MCF 10A (cell line): ENCODE measurements at regions not wholly inside any gene's neighbourhood (a gene's known extent, or its start where the extent isn't known, plus 50 kb on each side); places are given as distances from the start of the nearest gene placed in this dataset.

Experiments used
- BruUV-seq: library from RNA; stranded (reverse); fragments of 400-500 nt; replicated peaks from 2 replicates; lab custom pipeline; 2021; lab: Mats Ljungman, UMichigan
- CTCF ChIA-PET: fragments of 300-600 bp; sonication (Branson Sonifier 250); formaldehyde crosslinking; extraction: SDS; loops from one replicate; lab custom pipeline; 2021; ENCODE audit warnings: antibody characterized with exemption, inconsistent platforms; lab: Yijun Ruan, JAX
- POLR2A ChIA-PET: fragments of 300-600, 350-650 bp; sonication (Branson Sonifier 250); formaldehyde crosslinking; extraction: SDS; loops from one replicate; lab custom pipeline; 2020; ENCODE audit warnings: antibody characterized with exemption, inconsistent platforms; lab: Yijun Ruan, JAX
- DNase-seq: peaks from one replicate; pipeline ENCODE4 v3.0.0-alpha.2; 2018; ENCODE audit not compliant: unreplicated experiment
- H3K27ac Mint-ChIP-seq: one replicate; pipeline ENCODE4 v1.8.0; 2022; ENCODE audit warnings: mild to moderate bottlenecking, low read depth, mixed read lengths; ENCODE audit not compliant: unreplicated experiment
- H3K27me3 Mint-ChIP-seq: one replicate; pipeline ENCODE4 v1.8.0; 2022; ENCODE audit warnings: mixed read lengths; ENCODE audit not compliant: insufficient read depth, unreplicated experiment
- H3K36me3 Mint-ChIP-seq: one replicate; pipeline ENCODE4 v1.8.0; 2022; ENCODE audit warnings: mild to moderate bottlenecking, moderate library complexity, mixed read lengths; ENCODE audit not compliant: insufficient read depth, unreplicated experiment
- H3K4me1 Mint-ChIP-seq: one replicate; pipeline ENCODE4 v1.8.0; 2022; ENCODE audit warnings: mixed read lengths; ENCODE audit not compliant: insufficient read depth, unreplicated experiment
- H3K4me3 Mint-ChIP-seq: one replicate; pipeline ENCODE4 v1.8.0; 2022; ENCODE audit warnings: mild to moderate bottlenecking, moderate library complexity, mixed read lengths; ENCODE audit not compliant: unreplicated experiment
- H3K9me3 Mint-ChIP-seq: one replicate; pipeline ENCODE4 v1.8.0; 2022; ENCODE audit warnings: mixed read lengths; ENCODE audit not compliant: unreplicated experiment
- intact Hi-C: fragments of 100-400 bp; cut with micrococcal nuclease; formaldehyde crosslinking; loops from 2 replicates; pipeline ENCODE4 v1.14.1; 2022
- TF ChIP-seq, protein P1 (sequence below): fragments of 200-600 bp; IDR thresholded peaks from one replicate; pipeline ENCODE4 v1.8.0; 2022; ENCODE audit warnings: antibody characterized with exemption, mild to moderate bottlenecking; ENCODE audit not compliant: unreplicated experiment

DNA sequence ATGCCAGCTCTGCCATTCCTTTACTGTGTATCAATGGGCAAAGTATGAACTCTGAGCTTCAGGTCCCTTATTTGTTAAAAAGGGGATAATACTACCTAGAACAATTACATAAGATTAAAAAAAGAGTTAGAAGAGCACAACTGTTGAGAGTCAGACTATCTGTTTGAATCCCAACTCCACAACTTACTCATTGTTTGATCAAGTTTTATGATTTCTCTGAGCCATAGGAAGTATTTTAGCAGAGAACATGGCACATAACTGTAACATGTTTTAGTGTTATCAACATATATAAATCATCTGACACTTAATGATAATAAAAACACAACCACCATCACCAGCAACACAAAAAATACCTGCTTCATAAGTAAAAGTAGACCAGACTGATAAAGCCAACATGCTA, 421.3 kb downstream of the ZFHX3 start:
- peak overlapping the region; percentile 85 for H3K27ac Mint-ChIP-seq
- TF ChIP-seq, protein P1, sequence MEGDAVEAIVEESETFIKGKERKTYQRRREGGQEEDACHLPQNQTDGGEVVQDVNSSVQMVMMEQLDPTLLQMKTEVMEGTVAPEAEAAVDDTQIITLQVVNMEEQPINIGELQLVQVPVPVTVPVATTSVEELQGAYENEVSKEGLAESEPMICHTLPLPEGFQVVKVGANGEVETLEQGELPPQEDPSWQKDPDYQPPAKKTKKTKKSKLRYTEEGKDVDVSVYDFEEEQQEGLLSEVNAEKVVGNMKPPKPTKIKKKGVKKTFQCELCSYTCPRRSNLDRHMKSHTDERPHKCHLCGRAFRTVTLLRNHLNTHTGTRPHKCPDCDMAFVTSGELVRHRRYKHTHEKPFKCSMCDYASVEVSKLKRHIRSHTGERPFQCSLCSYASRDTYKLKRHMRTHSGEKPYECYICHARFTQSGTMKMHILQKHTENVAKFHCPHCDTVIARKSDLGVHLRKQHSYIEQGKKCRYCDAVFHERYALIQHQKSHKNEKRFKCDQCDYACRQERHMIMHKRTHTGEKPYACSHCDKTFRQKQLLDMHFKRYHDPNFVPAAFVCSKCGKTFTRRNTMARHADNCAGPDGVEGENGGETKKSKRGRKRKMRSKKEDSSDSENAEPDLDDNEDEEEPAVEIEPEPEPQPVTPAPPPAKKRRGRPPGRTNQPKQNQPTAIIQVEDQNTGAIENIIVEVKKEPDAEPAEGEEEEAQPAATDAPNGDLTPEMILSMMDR: no peak
- POLR2A ChIA-PET: no interaction called here
- intact Hi-C loops: no loop called here
- H3K4me3 Mint-ChIP-seq: peak overlapping the region; percentile 72
- no peaks in the 10 kb centered on the region for H3K27me3 Mint-ChIP-seq
- DNase-seq: no peak
- CTCF ChIA-PET: interaction anchor here (0.6 to 0.9 kb wide), 2 partner anchors 170 to 334 kb away, joined by 3 to 4 read pairs; no protein-coding TSS in a partner anchor
- no peaks in the 10 kb centered on the region for H3K36me3 Mint-ChIP-seq
- no peaks in the 10 kb centered on the region for H3K4me1 Mint-ChIP-seq
- TSS peak; percentile 83 for BruUV-seq
- no peaks in the 10 kb centered on the region for H3K9me3 Mint-ChIP-seq

- H3K27ac Mint-ChIP-seq: no peak overlapping the region
- CTCF ChIA-PET: interaction anchor here (0.6 to 1.6 kb wide), 2 partner anchors 18 to 119 kb away, joined by 4 read pairs; no protein-coding TSS in a partner anchor
- H3K4me1 Mint-ChIP-seq: peaks cover 4% of the 10 kb centered on the region
- no TSS peak for BruUV-seq
- no peaks in the 10 kb centered on the region for H3K27me3 Mint-ChIP-seq
- intact Hi-C loops: no loop called here
- H3K9me3 Mint-ChIP-seq: no peaks in the 10 kb centered on the region
- POLR2A ChIA-PET: interaction anchor here (1.2 to 1.7 kb wide), 2 partner anchors 12 to 15 kb away, joined by 3 to 6 read pairs; no protein-coding TSS in a partner anchor
- DNase-seq: no peak
- TF ChIP-seq, protein P1: no peak
- H3K4me3 Mint-ChIP-seq: no peak overlapping the region
- H3K36me3 Mint-ChIP-seq: no peaks in the 10 kb centered on the region
These were observed 426.3 kb downstream of the ZFHX3 start for GRCh38 chr16:72621651-72622050.

GRCh38 chr16:72620853-72621252, 427.1 kb downstream of the ZFHX3 start:
- intact Hi-C loops: no loop called here
- Mint-ChIP-seq H3K4me3 (no peak overlapping the region), H3K27me3 (no peaks in the 10 kb centered on the region), H3K9me3 (no peaks in the 10 kb centered on the region), H3K4me1 (peaks cover 4% of the 10 kb centered on the region), H3K27ac (no peak overlapping the region), H3K36me3 (no peaks in the 10 kb centered on the region)
- DNase-seq: peak; percentile 21
- POLR2A ChIA-PET: interaction anchor here (0.7 to 1.7 kb wide), 2 partner anchors 13 to 38 kb away, joined by 3 to 6 read pairs; no protein-coding TSS in a partner anchor
- CTCF ChIA-PET: interaction anchor here (0.5 to 1.6 kb wide), 3 partner anchors 67 to 432 kb away, joined by 3 to 4 read pairs (median 4); no protein-coding TSS in a partner anchor
- no TSS peak for BruUV-seq
- TF ChIP-seq, protein P1: no peak

DNA sequence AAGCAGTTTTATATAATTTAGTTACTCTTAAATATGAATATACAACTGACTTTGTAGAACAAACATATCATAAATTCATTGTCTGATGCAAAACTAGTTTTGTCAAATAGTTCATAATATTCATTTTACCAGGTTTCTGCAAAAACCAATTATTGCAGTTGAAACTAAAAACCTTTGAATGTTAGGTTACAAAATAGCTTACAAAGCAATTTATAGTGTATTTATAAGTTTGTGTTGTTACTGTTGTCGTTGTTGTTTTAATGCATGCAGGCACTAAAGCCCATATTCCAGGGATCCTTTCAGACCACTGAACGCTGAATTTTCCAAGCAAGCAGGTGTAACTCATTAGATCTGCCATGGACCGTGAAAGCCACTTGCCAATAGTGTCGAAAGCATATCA, 427.6 kb downstream of the ZFHX3 start:
- intact Hi-C loops: no loop called here
- peaks cover 4% of the 10 kb centered on the region for H3K4me1 Mint-ChIP-seq
- TF ChIP-seq, protein P1: no peak
- POLR2A ChIA-PET: interaction anchor here (1.7 kb wide), 1 partner anchor 13 kb away, joined by 6 read pairs; no protein-coding TSS in a partner anchor
- no peak for DNase-seq
- no peaks in the 10 kb centered on the region for H3K27me3 Mint-ChIP-seq
- no peaks in the 10 kb centered on the region for H3K36me3 Mint-ChIP-seq
- H3K9me3 Mint-ChIP-seq: no peaks in the 10 kb centered on the region
- H3K4me3 Mint-ChIP-seq: no peak overlapping the region
- BruUV-seq: no TSS peak
- no peak overlapping the region for H3K27ac Mint-ChIP-seq
- CTCF ChIA-PET: interaction anchor here (0.6 kb wide), 1 partner anchor 432 kb away, joined by 4 read pairs; no protein-coding TSS in a partner anchor
